ENCODE measurements at regions not wholly inside any gene's neighbourhood (a gene's known extent, or its start where the extent isn't known, plus 50 kb on each side); places are given as distances from the start of the nearest gene placed in this dataset.

- TF ChIP-seq POLR2A (IDR thresholded peaks at IDR 0.05) = no peak
- no peak for TF ChIP-seq CTCF (IDR thresholded peaks at IDR 0.05)
- no peak for TF ChIP-seq POLR2AphosphoS5 (IDR thresholded peaks at IDR 0.05)
These were observed 265.8 kb downstream of the BUD13 start for GRCh38 chr11:116507016-116507415.

All from suprapubic skin (tissue), 4 donors.